ENCODE measurements at regions not wholly inside any gene's neighbourhood (a gene's known extent, or its start where the extent isn't known, plus 50 kb on each side); places are given as distances from the start of the nearest gene placed in this dataset.

DNA sequence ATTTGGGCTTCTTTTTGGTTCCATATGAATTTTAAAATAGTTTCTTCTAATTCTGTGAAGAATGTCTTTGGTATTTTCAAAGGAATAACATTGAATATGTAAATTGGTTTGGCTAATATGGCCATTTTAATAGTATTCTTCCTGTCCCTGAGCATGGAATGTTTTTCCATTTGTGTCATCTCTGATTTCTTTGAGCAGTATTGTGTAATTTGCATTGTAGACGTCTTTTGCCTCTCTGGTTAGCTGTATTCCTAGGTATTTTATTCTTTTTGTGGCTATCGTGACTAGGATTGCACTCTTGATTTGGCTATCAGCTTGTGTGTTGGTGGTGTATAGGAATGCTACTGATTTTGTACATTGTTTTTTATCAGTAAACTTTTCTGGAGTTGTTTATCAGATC is 601.9 kb downstream of the SNAPC1 start:
- TF ChIP-seq, protein P1, sequence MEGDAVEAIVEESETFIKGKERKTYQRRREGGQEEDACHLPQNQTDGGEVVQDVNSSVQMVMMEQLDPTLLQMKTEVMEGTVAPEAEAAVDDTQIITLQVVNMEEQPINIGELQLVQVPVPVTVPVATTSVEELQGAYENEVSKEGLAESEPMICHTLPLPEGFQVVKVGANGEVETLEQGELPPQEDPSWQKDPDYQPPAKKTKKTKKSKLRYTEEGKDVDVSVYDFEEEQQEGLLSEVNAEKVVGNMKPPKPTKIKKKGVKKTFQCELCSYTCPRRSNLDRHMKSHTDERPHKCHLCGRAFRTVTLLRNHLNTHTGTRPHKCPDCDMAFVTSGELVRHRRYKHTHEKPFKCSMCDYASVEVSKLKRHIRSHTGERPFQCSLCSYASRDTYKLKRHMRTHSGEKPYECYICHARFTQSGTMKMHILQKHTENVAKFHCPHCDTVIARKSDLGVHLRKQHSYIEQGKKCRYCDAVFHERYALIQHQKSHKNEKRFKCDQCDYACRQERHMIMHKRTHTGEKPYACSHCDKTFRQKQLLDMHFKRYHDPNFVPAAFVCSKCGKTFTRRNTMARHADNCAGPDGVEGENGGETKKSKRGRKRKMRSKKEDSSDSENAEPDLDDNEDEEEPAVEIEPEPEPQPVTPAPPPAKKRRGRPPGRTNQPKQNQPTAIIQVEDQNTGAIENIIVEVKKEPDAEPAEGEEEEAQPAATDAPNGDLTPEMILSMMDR (IDR thresholded peaks at IDR 0.05; ENCODE audit: poor library complexity), result no peak
- no peak for TF ChIP-seq EZH2phosphoT487 (IDR thresholded peaks at IDR 0.05; ENCODE audit: low read depth, severe bottlenecking, unreplicated experiment)

Data from hepatocyte (in vitro differentiated cells).